ENCODE measurements at regions not wholly inside any gene's neighbourhood (a gene's known extent, or its start where the extent isn't known, plus 50 kb on each side); places are given as distances from the start of the nearest gene placed in this dataset.

GRCh38 chr13:33994198-33994597, 176.2 kb downstream of the RFC3 start (continued):
- TF ChIP-seq REST (IDR thresholded peaks at IDR 0.05) (no peak), HNF4A (conservative IDR thresholded peaks at IDR 0.05) (no peak), ATF3 (IDR thresholded peaks at IDR 0.05) (no peak), FOXA1 (IDR thresholded peaks at IDR 0.05) (no peak), GABPA (IDR thresholded peaks at IDR 0.05 in 1 of 2, conservative IDR thresholded peaks at IDR 0.05 in 1 of 2) (no peak), HNF4G (IDR thresholded peaks at IDR 0.05) (no peak), SP1 (IDR thresholded peaks at IDR 0.05) (no peak), EGR1 (IDR thresholded peaks at IDR 0.05; ENCODE audit: low read depth in 2 of 2) (no peak), TAF1 (conservative IDR thresholded peaks at IDR 0.05) (no peak), RAD21 (IDR thresholded peaks at IDR 0.05) (no peak)

- Histone ChIP-seq H3K27ac (ENCODE audit: low read depth in 1 of 2, low read length in 2 of 2) (no peak overlapping the region), H3K9ac (ENCODE audit: low read depth in 1 of 2, low read length in 2 of 2) (no peak overlapping the region), H3K4me3 (ENCODE audit: low read depth in 1 of 3, low read length in 3 of 3) (no peak overlapping the region), H3K36me3 (ENCODE audit: control insufficient read depth in 4 of 4, insufficient read depth in 3 of 4, low read depth in 1 of 4, low read length in 3 of 4) (no peaks in the 10 kb centered on the region), H3K27me3 (ENCODE audit: control insufficient read depth in 4 of 4, insufficient read depth in 4 of 4, low read length in 3 of 4) (no peaks in the 10 kb centered on the region), H3K9me3 (ENCODE audit: control insufficient read depth in 4 of 4, low read length in 3 of 4) (no peaks in the 10 kb centered on the region), H3K4me1 (ENCODE audit: control insufficient read depth in 4 of 4, insufficient read depth in 4 of 4, low read length in 3 of 4) (peaks cover 0 to 6% (median 0%) of the 10 kb centered on the region in 4 donors)
- no peak for DNase-seq (ENCODE audit: low spot score)
- WGBS, result 95% methylated on average over 4 of the region's 4 CpGs
- TF ChIP-seq NR2F2 (IDR thresholded peaks at IDR 0.05) (no peak), FOXA2 (IDR thresholded peaks at IDR 0.05) (no peak), MAX (IDR thresholded peaks at IDR 0.05) (no peak), HNF4A (conservative IDR thresholded peaks at IDR 0.05) (no peak), EGR1 (IDR thresholded peaks at IDR 0.05; ENCODE audit: low read depth in 2 of 2) (no peak), YY1 (IDR thresholded peaks at IDR 0.05) (no peak), SP1 (IDR thresholded peaks at IDR 0.05) (no peak), REST (IDR thresholded peaks at IDR 0.05) (no peak), ZBTB33 (IDR thresholded peaks at IDR 0.05) (no peak), ATF3 (IDR thresholded peaks at IDR 0.05) (no peak), HNF4G (IDR thresholded peaks at IDR 0.05) (no peak), JUND (IDR thresholded peaks at IDR 0.05) (no peak), RXRA (IDR thresholded peaks at IDR 0.05) (no peak), TAF1 (conservative IDR thresholded peaks at IDR 0.05) (no peak), GABPA (IDR thresholded peaks at IDR 0.05 in 1 of 2, conservative IDR thresholded peaks at IDR 0.05 in 1 of 2) (no peak)
These were observed 177.0 kb downstream of the RFC3 start for GRCh38 chr13:33994826-33995502.

Data from liver (tissue), 7 donors.